A673 (cell line): ENCODE measurements at regions not wholly inside any gene's neighbourhood (a gene's known extent, or its start where the extent isn't known, plus 50 kb on each side); places are given as distances from the start of the nearest gene placed in this dataset.

Source experiments
- BruUV-seq: library from RNA; stranded (reverse); fragments of 400-500 nt; replicated peaks from 2 replicates; lab custom pipeline; 2021; lab: Mats Ljungman, UMichigan
- CTCF ChIA-PET: fragments of 300-600 bp; sonication (Branson Sonifier 250); formaldehyde crosslinking; loops from one replicate; lab custom pipeline; 2022; ENCODE audit warnings: antibody characterized with exemption; lab: Charles Lee
- POLR2A ChIA-PET: fragments of 300-600 bp; sonication (Branson Sonifier 250); formaldehyde crosslinking; loops from one replicate; lab custom pipeline; 2022; ENCODE audit warnings: antibody characterized with exemption; ENCODE audit not compliant: low non-redundant PET; lab: Charles Lee
- DNase-seq: peaks from one replicate; pipeline ENCODE4 v3.0.0-alpha.2; 2015; ENCODE audit warnings: low spot score
- H3K27ac ChIP-seq: fragments of 200-600 bp; sonication (generic); 2 replicates; pipeline ENCODE4 v1.5.1; 2016; ENCODE audit warnings: mixed run types, low read depth, mild to moderate bottlenecking, mixed read lengths, antibody characterized with exemption, low read length; ENCODE audit not compliant: poor library complexity, severe bottlenecking
- H3K27me3 ChIP-seq: fragments of 200-600 bp; sonication (generic); replicated peaks from 2 replicates; pipeline ENCODE4 v1.6.1; 2017; ENCODE audit warnings: mixed run types, low read depth, mild to moderate bottlenecking, mixed read lengths, antibody characterized with exemption, low read length; ENCODE audit not compliant: insufficient read depth, poor library complexity
- H3K36me3 ChIP-seq: fragments of 200-600 bp; sonication (generic); 2 replicates; pipeline ENCODE4 v1.6.1; 2016; ENCODE audit warnings: mixed run types, mild to moderate bottlenecking, mixed read lengths, antibody characterized with exemption, low read length; ENCODE audit not compliant: insufficient read depth, poor library complexity, severe bottlenecking
- H3K4me1 ChIP-seq: fragments of 200-600 bp; sonication (generic); 2 replicates; pipeline ENCODE4 v1.6.1; 2017; ENCODE audit warnings: mixed run types, mild to moderate bottlenecking, mixed read lengths, antibody characterized with exemption, low read length; ENCODE audit not compliant: insufficient read depth, poor library complexity, severe bottlenecking
- H3K4me3 ChIP-seq: fragments of 200-600 bp; sonication (generic); 2 replicates; pipeline ENCODE4 v1.5.1; 2016; ENCODE audit warnings: low read depth, mixed run types, mild to moderate bottlenecking, mixed read lengths, low read length; ENCODE audit not compliant: poor library complexity, severe bottlenecking
- H3K9me3 ChIP-seq: fragments of 200-600 bp; sonication (generic); 2 replicates; pipeline ENCODE4 v1.6.1; 2016; ENCODE audit warnings: mixed run types, low read depth, mild to moderate bottlenecking, mixed read lengths, antibody characterized with exemption, low read length; ENCODE audit not compliant: poor library complexity, severe bottlenecking
- EZH2 ChIP-seq: fragments of 200-600 bp; sonication (generic); IDR thresholded peaks from 2 replicates; pipeline ENCODE4 v1.6.1; 2017; ENCODE audit warnings: borderline replicate concordance, low read depth, mild to moderate bottlenecking, mixed read lengths, antibody characterized with exemption, low read length; ENCODE audit not compliant: poor library complexity, severe bottlenecking
- intact Hi-C: fragments of 100-400 bp; cut with micrococcal nuclease; formaldehyde crosslinking; loops from one replicate; pipeline ENCODE4 v1.10.0; 2022; ENCODE audit not compliant: unreplicated experiment
- TF ChIP-seq, protein P1 (sequence below): fragments of 300-800, 200-600 bp; sonication (generic); conservative IDR thresholded peaks from 2 replicates; pipeline ENCODE4 v1.5.1; 2017; ENCODE audit warnings: low read depth, mild to moderate bottlenecking, antibody characterized with exemption, low read length, moderate library complexity, mixed read lengths

DNA sequence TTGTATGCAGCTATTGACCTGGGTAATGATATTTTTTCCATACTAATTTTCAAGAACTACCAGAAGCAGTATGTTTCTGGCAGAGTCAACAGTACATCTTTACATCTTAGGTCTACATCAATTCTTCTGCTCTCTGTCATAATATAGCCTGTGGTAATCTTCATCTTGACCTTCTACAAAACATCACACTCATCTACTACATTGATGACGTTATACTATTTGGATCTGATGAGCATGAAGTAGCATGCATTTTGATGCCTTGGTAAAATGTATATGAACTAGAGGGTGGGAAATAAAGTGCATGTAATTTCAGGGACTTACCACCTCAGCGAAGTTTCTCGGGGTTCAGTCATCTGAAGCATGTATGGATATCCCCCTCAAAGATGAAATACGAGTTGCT lies 629.7 kb upstream of the SGCD start:
- Histone ChIP-seq H3K4me3 (no peak overlapping the region), H3K4me1 (no peaks in the 10 kb centered on the region), H3K27ac (no peak overlapping the region), H3K9me3 (no peaks in the 10 kb centered on the region), H3K27me3 (no peaks in the 10 kb centered on the region), H3K36me3 (no peaks in the 10 kb centered on the region)
- TF ChIP-seq, protein P1, sequence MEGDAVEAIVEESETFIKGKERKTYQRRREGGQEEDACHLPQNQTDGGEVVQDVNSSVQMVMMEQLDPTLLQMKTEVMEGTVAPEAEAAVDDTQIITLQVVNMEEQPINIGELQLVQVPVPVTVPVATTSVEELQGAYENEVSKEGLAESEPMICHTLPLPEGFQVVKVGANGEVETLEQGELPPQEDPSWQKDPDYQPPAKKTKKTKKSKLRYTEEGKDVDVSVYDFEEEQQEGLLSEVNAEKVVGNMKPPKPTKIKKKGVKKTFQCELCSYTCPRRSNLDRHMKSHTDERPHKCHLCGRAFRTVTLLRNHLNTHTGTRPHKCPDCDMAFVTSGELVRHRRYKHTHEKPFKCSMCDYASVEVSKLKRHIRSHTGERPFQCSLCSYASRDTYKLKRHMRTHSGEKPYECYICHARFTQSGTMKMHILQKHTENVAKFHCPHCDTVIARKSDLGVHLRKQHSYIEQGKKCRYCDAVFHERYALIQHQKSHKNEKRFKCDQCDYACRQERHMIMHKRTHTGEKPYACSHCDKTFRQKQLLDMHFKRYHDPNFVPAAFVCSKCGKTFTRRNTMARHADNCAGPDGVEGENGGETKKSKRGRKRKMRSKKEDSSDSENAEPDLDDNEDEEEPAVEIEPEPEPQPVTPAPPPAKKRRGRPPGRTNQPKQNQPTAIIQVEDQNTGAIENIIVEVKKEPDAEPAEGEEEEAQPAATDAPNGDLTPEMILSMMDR, result no peak
- no peak for TF ChIP-seq EZH2
- intact Hi-C loops, result no loop called here
- ChIA-PET POLR2A (no interaction called here), CTCF (no interaction called here)
- DNase-seq, result no peak
- BruUV-seq, result no TSS peak

DNA sequence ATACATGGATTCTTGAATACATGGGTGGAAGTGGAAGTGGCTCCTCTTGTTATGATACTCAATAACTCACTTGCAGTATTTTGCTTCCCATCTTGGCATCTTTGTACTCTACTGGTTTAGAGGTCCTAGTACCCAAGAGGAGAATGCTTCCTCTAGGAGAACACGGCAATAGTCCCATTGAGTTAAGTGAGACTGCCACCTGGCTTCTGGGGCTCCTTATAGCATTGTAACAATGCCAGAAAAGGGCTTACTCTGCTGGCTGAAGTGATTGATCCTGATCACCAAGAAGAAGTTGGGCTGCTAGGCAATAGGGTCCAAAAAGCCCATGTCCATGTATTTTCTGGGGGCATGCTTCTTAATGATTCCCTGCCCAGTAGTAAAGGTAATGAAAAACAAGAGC lies 627.6 kb upstream of the SGCD start:
- Histone ChIP-seq H3K9me3 (no peaks in the 10 kb centered on the region), H3K4me3 (no peak overlapping the region), H3K27ac (no peak overlapping the region), H3K4me1 (no peaks in the 10 kb centered on the region), H3K27me3 (no peaks in the 10 kb centered on the region), H3K36me3 (no peaks in the 10 kb centered on the region)
- POLR2A ChIA-PET, result no interaction called here
- intact Hi-C loops, result no loop called here
- CTCF ChIA-PET, result no interaction called here
- no peak for TF ChIP-seq EZH2
- TF ChIP-seq, protein P1, result no peak
- BruUV-seq, result no TSS peak
- no peak for DNase-seq

DNA sequence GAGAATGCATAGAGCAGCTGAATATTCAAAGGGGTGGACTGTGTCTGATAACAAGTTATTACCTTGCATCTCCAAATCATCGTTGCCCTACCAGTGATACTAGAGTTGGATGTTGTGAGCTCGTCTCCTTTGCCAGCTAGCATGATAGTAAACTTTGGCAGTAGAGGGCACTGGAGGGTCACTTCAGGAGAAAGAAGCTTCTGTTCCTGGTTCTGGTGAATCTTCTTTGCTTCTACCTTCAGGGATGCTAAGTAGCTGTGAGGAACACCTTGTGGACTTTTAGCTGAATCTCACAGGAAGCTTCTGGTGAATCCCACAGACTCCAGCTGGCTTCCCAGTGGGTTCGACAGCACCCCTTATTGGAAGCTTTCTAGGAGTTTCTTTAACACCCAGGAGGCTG lies 626.6 kb upstream of the SGCD start:
- intact Hi-C loops, result no loop called here
- Histone ChIP-seq H3K4me1 (no peaks in the 10 kb centered on the region), H3K27ac (no peak overlapping the region), H3K4me3 (no peak overlapping the region), H3K9me3 (no peaks in the 10 kb centered on the region), H3K27me3 (no peaks in the 10 kb centered on the region), H3K36me3 (no peaks in the 10 kb centered on the region)
- POLR2A ChIA-PET, result no interaction called here
- no TSS peak for BruUV-seq
- TF ChIP-seq, protein P1, result no peak
- TF ChIP-seq EZH2, result no peak
- DNase-seq, result no peak
- CTCF ChIA-PET, result no interaction called here
